ENCODE measurements at regions not wholly inside any gene's neighbourhood (a gene's known extent, or its start where the extent isn't known, plus 50 kb on each side); places are given as distances from the start of the nearest gene placed in this dataset.

DNA sequence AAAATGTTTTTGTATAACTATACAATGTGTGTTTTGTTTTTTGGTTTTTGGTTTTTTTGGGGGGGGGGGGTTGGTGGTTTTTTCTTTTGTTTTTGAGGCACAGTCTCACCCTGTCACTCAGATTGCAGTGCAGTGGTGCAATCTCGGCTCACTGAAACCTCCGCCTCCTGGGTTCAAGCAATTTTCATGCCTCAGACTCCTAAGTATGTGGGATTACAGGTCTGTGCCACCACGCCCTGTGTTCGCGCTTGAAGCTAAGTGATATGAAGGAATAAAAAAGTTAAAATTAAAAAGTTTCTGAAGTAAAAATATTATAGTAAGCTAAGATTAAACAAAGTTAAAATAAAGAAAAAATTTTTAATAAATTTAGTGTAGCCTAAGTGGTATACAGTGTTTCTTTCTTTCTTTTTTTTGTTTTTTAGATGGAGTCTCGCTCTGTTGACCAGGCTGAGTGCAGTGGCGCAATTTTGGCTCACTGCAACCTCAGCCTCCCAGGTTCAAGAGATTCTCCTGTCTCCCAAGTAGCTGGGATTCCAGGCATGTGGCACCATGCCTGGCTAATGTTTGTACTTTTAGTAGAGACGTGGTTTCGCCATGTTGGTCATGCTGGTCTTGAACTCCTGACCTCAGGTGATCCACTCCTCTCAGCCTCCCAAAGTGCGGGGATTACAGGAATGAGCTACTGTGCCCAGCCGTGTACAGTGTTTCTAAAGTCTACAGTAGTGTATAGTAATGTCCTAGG lies 53.9 kb upstream of the TEX55 start:
- DNase-seq, result no peak

DNA sequence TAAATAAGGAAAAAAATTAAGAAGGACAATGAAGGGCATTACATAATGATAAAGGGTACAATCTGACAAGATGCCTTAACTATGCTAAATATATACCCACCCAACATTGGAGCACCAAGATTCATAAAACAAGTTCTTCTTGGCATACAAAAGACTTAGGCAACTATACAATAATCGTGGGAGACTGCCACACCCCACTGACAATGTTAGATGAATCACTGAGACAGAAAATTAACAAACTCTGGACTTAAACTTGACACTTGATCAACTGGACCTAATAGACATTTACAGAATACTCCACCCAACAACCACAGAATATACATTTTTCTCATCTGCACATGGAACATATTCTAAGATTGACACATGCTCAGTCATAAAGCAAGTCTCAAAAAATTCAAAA lies 53.2 kb upstream of the IGSF11 start:
- DNase-seq, result no peak

DNA sequence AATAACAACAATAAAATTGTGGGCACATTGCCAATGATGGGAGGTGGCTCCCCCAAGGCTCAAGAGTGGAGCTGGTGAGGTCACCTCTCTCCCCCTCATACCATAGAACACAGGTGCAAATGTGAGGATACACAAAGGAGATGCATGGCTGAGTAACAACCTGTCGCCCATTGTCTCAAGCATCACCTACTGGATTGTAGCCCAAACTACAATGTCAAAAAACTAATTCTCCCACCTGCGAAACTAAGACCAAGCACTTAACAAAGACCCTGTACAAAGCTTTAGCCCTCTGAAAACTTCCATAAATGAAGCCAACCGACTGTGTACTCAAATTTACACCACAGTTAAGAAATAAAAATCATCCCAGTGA lies 50.4 kb upstream of the IGSF11 start:
- no peak for DNase-seq

DNA sequence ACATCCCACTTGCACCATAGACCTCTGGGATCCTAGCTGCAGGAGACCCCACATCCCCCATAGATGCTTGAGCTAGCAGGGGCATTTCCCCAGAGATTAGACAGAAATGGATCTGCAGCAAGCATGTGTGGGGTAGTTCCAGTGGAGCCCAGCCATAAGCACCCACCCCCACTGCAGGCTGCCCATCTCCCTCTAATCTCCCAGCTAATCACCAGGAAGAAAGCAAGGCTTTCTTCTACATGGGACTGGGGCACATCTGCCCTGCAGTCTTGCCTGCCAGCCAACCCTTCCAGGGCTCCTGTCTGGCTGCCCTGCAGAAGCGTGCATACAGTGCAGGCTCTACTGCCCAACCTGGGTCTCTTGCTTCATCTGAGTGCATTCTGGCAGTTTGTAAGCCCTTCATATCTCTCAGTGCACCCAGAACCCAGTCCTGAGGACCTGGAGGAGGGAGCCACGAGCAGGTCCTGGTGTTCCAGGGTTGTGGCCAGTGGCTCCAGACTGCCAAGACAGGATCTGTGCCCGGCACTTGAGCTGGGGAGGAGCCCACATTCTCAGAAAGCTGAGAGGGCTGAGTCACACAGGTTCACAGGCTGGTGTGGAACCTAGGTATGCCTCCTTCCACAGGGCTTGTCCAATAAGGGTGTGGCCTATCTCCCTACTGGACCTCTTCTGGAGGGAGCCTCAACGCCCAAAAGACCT lies 49.9 kb upstream of the IGSF11 start:
- peak; percentile 15 for DNase-seq
